ENCODE measurements at regions not wholly inside any gene's neighbourhood (a gene's known extent, or its start where the extent isn't known, plus 50 kb on each side); places are given as distances from the start of the nearest gene placed in this dataset.

GRCh38 chr5:88049737-88050136 is 218.9 kb downstream of the TMEM161B start:
- Histone ChIP-seq H3K36me3 (no peaks in the 10 kb centered on the region), H3K4me1 (ENCODE audit: control insufficient read depth in 1 of 2, low read depth in 2 of 2) (no peaks in the 10 kb centered on the region), H3K4me3 (no peak overlapping the region), H3K27ac (no peak overlapping the region), H3K27me3 (replicated peaks; ENCODE audit: insufficient read depth) (no peaks in the 10 kb centered on the region), H3K9me3 (no peaks in the 10 kb centered on the region)
- no peak for TF ChIP-seq CTCF (IDR thresholded peaks at IDR 0.05)
- DNase-seq (ENCODE audit: low spot score) (no peak), ATAC-seq (ENCODE audit: insufficient number of reproducible peaks, low FRiP score, low read depth) (no peak)

- no peak for TF ChIP-seq CTCF (IDR thresholded peaks at IDR 0.05)
- H3K27me3 ChIP-seq (replicated peaks; ENCODE audit: insufficient read depth): no peaks in the 10 kb centered on the region
- DNase-seq (ENCODE audit: low spot score): no peak
- H3K4me1 ChIP-seq (ENCODE audit: control insufficient read depth in 1 of 2, low read depth in 2 of 2): no peaks in the 10 kb centered on the region
- no peak for ATAC-seq (ENCODE audit: insufficient number of reproducible peaks, low FRiP score, low read depth)
- no peak overlapping the region for H3K27ac ChIP-seq
- no peak overlapping the region for H3K4me3 ChIP-seq
- H3K36me3 ChIP-seq: no peaks in the 10 kb centered on the region
- no peaks in the 10 kb centered on the region for H3K9me3 ChIP-seq
These were observed 219.5 kb downstream of the TMEM161B start for GRCh38 chr5:88049156-88049555.

GRCh38 chr5:88045931-88046461 is 222.6 kb downstream of the TMEM161B start:
- no peaks in the 10 kb centered on the region for H3K27me3 ChIP-seq (replicated peaks; ENCODE audit: insufficient read depth)
- DNase-seq (ENCODE audit: low spot score): no peak
- H3K36me3 ChIP-seq: no peaks in the 10 kb centered on the region
- H3K4me3 ChIP-seq: no peak overlapping the region
- no peaks in the 10 kb centered on the region for H3K9me3 ChIP-seq
- no peak for TF ChIP-seq CTCF (IDR thresholded peaks at IDR 0.05)
- ATAC-seq (ENCODE audit: insufficient number of reproducible peaks, low FRiP score, low read depth): no peak
- no peak overlapping the region for H3K27ac ChIP-seq
- H3K4me1 ChIP-seq (ENCODE audit: control insufficient read depth in 1 of 2, low read depth in 2 of 2): no peaks in the 10 kb centered on the region

- Histone ChIP-seq H3K27me3 (replicated peaks; ENCODE audit: insufficient read depth) (no peaks in the 10 kb centered on the region), H3K4me1 (ENCODE audit: control insufficient read depth in 1 of 2, low read depth in 2 of 2) (no peaks in the 10 kb centered on the region), H3K9me3 (no peaks in the 10 kb centered on the region), H3K27ac (no peak overlapping the region), H3K36me3 (no peaks in the 10 kb centered on the region), H3K4me3 (no peak overlapping the region)
- TF ChIP-seq CTCF (IDR thresholded peaks at IDR 0.05): no peak
- no peak for ATAC-seq (ENCODE audit: insufficient number of reproducible peaks, low FRiP score, low read depth)
- DNase-seq (ENCODE audit: low spot score): no peak
These were observed 223.5 kb downstream of the TMEM161B start for GRCh38 chr5:88045165-88045564.

GRCh38 chr5:88034520-88034919 is 234.1 kb downstream of the TMEM161B start:
- H3K4me3 ChIP-seq: no peak overlapping the region
- H3K9me3 ChIP-seq: no peaks in the 10 kb centered on the region
- no peaks in the 10 kb centered on the region for H3K4me1 ChIP-seq (ENCODE audit: control insufficient read depth in 1 of 2, low read depth in 2 of 2)
- no peak for ATAC-seq (ENCODE audit: insufficient number of reproducible peaks, low FRiP score, low read depth)
- DNase-seq (ENCODE audit: low spot score): no peak
- TF ChIP-seq CTCF (IDR thresholded peaks at IDR 0.05): no peak
- H3K27ac ChIP-seq: no peak overlapping the region
- H3K36me3 ChIP-seq: no peaks in the 10 kb centered on the region
- H3K27me3 ChIP-seq (replicated peaks; ENCODE audit: insufficient read depth): no peaks in the 10 kb centered on the region

Data from thoracic aorta (tissue), 2 donors.